SK-N-DZ (cell line): ENCODE measurements at regions not wholly inside any gene's neighbourhood (a gene's known extent, or its start where the extent isn't known, plus 50 kb on each side); places are given as distances from the start of the nearest gene placed in this dataset.
"Not testable (repeated sequence)": the region's sequence is repeated elsewhere in the genome, so short reads cannot be mapped to it uniquely, and the experiment has no call there.

ENCODE experiments used
- DNase-seq: peaks from one replicate; pipeline ENCODE4 v3.0.0-alpha.2; 2015; ENCODE audit warnings: low spot score

DNA sequence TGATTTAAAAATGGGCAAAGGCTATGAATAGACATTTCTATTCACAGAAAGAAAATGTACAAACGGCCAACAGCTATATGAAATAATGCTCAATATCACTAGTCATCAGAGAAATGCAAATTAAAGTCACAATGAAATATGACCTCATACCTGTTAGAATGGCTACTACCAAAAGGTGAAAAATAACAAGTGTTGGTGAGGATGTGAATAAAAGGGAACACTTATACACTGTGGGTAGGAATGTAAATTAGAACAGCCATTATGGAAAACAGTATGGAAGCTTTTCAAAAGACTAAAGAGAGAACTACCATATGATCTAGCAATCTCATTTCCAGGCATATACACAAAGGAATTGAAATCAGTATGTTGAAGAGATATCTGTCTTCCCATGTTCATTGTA lies 118.9 kb upstream of the SPOPL start:
- DNase-seq = no peak

DNA sequence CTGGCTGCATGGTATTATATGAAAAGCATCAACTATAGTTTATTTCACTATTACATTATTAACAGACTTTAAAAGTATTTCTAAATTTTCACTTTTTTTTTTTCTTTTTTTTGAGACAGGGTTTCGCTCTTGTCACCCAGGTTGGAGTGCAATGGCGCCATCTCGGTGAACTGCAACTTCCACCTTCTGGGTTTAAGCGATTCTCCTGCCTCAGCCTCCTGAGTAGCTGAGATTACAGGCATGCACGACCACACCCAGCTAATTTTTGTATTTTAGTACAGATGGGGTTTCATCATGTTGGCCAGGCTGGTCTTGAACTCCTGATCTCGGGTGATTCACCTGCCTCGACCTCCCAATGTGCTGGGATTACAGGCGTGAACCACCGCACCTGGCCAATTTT lies 115.4 kb upstream of the SPOPL start:
- DNase-seq = not testable (repeated sequence)

DNA sequence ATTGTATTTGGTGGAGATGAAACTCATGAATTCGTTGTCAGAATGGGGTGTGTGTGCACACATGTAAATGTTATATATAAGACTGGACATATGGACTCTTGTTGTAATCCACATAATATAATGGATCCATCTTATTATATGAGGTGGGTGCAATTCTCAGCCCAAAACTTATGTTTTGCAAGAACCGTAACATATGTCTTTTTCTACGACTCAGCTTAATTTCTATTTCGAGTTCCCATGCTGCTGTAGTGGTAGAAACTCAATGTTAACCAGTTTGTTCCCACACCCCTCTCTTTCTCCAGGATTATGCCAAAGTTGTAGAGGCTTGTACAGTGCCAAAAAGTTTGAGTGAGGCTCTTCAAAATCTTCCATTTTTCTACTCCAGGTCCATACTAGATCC lies 112.5 kb upstream of the SPOPL start:
- DNase-seq = no peak

DNA sequence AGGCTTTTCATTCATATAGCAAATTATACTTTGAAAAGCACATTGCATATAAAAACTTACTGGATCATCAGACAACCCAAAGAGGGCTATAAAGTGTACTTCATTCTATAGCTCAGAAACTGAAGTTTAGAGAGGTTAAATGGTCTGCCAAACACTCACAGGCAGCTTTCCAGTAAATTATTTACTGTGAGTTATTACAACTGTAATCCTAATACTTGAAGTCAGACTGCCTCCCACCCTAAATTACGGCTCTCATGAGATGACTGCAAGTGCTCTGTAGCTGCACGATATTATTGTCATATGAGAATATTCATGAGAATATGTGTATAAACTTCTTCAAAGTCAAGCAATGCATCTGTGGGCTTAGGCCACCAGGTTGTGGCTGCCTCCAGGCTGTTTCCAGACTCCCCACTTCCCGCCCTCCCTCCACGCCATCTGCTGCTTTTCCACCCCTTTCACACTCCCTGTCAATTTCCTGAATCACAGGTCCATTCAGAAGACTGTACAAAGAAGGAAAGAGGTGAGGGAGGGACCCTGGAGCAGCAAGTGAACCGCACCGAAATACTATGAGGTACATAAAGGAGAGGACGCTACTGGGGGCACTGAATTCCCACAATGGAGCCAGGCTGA lies 111.1 kb upstream of the SPOPL start:
- DNase-seq = no peak

DNA sequence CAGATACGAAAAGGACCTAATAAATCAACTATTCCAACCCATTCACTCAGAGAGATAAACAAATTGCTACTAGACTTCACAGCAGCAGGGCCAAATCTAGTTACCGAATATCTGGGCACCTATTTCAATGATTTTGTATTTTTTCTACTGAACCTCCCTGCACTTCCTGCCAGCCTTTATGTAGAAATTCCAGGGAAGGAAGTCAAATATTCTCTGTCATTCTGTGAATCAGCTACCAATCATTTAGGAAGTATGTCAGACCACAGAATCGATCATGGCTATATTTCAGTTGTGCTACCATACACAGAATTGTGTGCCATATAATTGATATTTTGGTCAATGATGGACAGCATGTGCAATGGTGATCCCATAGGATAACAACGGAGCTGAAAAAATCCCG lies 109.6 kb upstream of the SPOPL start:
- no peak for DNase-seq

DNA sequence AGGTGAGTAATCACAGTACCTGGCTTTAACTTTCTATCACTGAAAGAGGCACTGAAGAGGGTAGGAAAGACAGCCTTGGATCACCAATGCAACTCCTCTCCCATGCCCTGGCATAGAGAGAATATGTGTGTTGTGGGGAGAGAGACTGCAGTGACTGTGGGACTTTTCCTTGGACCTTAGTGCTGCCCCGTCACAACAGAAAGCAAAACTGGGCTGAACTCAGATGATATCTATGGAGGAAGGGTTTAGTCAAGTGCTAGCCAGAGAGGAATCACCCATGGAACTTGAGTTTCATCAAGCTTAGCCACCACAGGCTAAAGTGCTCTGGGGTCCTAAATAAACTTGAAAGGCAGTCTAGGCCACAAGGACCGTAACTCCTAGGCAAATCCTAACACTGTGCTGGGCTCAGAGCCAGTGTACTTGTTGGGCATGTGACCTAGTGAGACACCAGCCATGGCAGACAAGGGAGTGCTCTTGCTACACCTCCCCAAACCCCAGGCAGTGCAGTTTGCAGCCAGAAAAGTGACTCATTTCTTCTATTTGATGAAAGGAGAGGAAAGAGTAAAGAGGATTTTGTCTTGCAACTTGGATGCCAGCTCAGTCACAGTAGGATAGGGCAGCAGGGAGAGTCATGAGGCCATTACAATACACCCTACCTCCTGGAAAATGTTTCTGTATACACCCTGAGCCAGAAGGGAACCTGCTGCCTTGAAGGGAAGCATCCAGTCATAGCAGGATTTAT lies 105.8 kb upstream of the SPOPL start:
- DNase-seq = no peak

DNA sequence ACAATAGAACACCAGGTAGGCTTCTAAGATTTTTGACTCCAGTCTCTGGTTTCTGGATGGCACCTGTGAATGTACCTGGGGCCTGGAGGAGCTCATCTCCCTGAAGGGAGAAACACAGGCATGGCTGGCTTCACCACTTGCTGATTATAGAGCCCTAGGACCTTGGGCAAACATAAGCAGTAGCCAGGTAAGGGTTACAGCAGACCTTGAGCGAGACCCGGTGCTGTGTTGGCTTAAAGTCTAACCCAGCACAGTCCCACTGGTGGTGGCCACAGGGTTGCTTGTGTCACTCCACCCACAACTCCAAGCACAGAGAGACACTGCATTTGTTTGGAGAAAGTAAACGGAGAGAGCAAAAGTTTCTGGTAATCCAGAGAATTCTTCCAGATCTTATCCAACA lies 104.7 kb upstream of the SPOPL start:
- no peak for DNase-seq

DNA sequence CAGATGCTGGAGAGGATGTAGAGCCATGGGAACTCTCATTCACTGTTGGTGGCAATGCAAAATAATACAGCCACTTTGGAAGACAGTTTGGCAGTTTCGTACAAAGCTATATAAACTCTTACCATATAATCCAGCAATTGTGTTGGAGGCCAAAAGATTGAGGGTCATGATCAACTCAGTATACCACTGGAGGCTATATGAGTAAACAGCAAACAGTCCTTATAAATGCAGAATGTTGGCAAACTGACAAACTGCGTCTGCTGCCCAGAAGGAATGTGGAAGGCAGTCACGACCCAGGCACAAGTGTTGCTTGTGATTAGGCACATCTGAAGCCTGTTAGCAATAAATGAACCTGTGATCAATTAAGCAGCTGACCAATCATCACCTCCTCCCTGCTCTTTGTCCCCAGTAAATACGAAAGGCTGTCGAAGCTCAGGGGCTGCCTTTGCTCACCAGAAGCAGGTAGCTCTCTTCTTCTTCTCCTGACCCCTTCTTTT lies 98.1 kb upstream of the SPOPL start:
- no peak for DNase-seq

DNA sequence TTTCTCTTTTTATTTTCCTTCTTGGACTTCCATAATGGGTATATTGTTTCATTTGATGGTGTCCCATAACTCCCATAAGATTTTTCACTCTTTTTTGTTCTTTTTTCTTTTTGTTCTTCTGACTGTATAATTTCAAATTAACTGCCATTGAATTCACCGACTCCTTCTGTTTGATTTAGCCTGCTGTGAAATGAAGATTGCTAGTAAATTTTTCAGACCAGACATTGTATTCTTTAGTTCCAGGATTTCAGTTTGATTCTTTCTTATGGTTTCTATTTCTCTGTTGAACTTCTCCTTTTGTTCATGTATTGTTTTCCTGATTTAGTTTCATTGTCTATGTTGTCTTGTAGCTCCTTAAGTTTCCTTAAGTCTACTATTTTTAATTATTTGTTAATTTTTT lies 87.6 kb upstream of the SPOPL start:
- no peak for DNase-seq

DNA sequence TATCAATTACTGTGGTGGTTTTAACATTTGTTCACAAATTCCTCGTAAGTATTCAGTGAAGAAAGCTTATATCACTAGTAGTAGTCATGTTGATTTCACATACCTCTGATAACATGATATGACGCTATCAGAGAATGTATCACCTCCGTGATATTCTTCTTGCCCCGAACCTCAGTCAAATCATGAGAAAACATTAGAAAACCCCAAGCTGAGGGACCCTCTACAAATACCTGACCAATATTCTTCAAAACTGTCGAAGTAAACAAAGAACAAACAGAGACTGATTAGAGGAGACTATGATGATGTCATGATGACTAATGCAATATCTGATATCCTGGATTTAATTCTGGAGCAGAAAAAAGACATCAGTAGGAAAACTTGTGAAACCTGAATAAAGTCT lies 85.6 kb upstream of the SPOPL start:
- DNase-seq = no peak

DNA sequence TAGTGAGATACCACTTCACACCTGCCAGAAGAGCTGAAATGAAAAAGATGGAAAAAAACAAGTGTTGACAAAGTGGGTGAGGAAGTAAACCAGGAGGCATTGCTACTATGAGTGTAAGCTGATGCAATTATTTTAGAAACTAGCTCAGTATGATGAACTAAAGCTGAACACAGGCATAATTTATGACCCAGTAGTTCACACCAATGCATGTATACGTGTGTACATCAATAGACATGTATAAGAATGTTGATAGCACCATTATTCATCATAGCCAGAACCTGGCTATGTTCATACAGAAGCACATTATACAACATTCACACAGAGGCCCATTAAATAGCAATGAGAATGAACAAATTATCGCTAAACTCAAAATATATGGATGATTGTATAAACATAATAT lies 83.1 kb upstream of the SPOPL start:
- no peak for DNase-seq

DNA sequence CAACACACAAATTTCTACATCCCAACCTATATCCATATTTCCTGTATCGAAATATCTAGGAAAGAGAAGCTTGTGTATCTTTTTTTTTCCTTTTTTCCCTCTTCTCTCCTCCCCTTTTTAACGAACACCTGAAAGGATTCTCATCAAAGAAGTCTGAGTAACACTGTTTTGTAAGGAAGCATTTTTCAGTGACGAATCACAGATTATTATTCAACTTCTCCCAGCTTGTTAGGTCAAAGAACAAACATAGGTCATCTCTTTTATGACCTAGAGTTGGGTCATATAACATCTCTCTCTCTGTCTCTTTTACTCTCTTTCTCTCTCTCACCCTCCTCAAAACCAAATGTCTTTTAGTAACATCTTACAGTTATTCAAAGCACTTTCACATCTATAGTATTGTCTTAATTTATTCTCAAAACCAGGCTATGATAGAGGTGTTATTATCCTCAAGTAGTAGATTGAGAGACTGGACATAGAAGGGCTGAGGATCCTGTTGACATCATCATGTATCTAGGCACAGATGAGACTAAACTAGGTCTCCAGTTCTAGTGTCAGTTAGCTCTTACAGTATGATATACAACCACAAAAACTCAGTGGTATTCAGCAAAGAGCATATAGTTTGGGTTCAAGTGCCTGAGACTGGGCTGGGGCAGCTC lies 80.1 kb upstream of the SPOPL start:
- DNase-seq = no peak

DNA sequence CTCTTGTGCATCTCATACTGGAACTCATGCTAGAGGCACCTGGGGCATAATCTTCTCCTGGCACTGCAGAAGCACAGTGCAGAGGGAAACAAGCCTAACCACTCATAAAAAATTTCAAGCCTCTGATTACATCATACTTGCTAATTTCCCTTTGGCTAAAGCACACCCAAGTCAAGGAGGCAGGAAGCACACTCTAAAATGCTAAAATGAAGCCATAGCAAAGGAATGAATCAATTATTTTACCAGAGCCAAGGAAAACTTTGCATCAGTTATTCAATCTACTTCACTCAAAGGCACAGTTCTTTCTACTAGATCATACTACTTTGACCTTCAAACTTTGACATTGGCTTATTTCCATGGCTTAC lies 79.6 kb upstream of the SPOPL start:
- no peak for DNase-seq

DNA sequence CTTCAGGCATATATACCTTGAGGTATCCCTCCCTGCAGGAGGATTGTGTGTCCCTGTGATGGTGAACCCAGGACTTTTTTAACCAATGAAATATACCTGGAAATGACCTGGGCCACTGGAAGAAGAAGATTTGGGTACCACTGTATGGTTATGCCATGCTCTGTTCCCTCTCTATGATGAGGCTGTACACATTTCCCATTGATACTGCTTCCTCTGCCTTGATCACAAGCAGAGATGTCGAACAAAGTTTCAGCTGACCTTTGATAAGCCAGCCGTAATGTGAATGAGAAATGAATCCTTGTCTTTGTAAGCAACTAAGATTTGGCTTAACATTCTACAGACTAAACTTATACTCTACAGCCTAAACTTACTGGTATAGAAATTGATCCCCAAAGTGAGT lies 78.4 kb upstream of the SPOPL start:
- DNase-seq = no peak

DNA sequence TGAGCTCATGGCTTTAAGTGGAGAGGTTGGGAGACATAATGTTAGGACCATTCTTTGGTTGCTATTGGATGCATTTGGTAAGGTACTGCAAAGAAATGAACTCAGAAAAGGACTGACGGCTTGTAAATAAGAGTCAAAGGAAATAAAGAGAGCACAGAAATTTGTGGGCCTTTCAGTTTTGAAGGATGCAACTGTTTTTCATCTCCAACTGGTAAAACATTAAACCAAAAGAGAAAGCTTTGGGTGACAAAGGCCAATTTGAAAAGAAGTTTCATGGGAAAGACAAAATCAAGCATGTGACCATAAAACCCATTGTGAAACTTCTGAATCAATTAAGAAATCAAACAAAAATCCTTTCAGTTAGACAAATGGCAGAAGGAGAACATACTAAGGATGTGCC lies 77.8 kb upstream of the SPOPL start:
- no peak for DNase-seq

DNA sequence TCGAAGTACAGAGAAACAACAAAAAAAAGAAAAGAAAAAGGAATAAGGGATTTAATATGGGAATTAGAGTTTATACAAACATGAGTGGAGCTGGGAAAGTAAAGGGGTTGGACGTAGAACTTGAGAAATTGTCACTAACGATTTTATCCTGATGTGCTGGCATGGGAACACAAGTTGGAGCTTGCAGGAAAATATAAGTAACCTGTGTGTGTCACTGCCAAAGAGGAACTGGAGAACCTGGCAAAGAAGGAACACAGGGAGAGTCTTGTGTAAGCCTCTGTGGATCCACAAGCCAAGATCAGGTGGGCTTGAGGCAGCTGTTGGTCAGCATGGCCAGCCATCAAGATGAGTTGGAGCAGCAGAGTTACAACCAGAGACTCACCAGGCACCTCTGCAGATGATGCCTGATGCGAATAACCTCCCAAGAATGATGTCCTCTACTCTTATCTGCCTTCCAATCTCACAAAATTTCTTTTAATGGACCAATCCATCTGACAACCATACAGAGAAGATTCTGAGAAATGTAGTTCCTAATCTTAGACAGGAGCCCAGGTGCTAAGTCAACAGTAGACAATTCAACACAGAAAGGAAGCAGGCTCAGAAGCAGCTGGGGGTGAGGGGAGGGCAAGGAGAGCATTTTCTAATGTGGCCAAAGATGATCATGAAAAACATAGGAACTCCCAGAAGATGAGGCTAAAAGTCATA lies 77.0 kb upstream of the SPOPL start:
- peak; percentile 24 for DNase-seq

DNA sequence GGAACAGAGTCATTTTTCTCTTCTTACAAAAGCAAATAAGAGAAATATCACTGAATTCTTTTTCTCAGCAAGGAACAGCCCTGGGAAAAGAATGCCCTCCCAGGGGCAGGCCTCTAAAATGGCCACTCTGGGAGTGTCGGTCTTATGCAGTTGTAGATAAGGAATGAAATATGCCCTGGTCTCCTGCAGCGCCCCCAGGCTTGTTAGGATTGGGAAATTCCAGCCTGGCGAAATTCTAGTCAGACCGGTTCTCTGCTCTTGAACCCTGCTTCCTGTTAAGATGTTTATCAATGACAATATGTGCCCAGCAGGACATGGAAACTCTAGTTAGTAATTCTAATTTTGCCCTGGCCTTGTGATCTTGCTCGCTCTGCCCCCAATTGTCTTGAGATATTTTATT lies 75.5 kb upstream of the SPOPL start:
- DNase-seq = not testable (repeated sequence)

DNA sequence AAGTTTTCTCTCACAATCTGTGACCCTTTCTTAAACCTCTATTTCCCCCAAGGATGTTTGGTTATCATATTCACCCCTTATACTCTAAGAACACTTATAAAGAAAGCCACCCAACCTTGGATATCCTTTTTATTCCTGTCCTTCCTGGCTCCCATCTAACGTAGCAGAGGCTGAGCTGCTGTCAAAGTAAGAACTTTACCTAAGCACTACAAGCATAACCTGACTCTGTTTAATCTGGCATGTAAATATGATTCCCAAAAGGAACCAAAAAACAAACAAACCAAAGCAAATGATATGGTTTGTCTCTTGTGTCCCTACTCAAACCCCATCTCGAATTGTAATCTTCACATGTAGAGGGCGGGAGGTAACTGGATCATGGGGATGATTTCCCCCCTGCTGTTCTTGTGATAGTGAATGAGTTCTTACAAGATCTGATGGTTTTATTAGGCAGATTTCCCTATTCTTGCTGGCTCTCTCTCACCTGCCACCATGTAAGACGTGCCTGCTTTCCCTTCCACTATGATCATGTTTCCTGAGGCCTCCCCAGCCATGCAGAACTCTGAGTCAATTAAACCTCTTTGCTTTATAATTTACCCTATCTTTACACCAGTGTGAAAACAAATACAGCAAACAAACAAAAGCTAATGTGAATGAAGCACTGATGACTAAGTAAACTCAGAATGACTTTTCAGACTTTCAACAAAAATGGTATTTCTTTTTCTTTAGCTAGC lies 72.7 kb upstream of the SPOPL start:
- DNase-seq = no peak

DNA sequence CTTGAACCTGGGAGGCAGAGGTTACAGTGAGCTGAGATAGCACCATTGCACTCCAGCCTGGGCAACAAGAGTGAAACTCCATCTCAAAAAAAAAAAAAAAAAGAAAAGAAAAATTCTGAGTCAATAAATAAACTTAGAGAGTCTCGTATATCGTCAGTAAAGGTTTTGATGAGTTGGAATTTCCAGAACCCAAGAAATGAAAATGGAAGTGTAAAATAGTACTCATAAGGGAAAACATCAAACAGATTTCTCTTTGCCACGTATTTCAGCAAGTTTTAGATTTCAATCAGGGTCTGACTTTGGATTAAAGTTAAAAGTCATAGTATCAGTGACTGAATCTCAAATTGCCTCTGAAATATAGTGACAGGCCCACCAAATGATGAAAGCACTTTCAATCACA lies 71.4 kb upstream of the SPOPL start:
- DNase-seq = no peak

DNA sequence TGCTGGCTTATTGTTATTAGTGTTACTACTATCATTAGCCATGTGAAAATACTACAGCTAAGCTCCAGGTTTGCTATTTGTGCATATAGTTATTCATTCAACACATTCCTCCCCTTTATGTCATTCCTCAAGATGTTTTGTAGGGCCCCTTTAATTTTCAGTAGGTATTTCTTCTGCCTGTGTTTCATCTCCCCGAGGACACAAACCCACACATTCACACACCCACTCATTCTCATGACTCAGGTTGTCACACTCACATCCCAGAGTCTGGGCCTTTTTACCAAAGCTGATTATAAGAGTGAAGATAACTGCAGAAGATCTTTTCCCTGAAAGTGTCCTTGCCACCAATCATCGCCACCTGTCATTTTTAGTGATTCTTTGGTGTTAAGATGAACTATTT lies 68.6 kb upstream of the SPOPL start:
- DNase-seq = no peak
